ENCODE measurements at regions not wholly inside any gene's neighbourhood (a gene's known extent, or its start where the extent isn't known, plus 50 kb on each side); places are given as distances from the start of the nearest gene placed in this dataset.

GRCh38 chr12:107574691-107575090 is 110.9 kb upstream of the PWP1 start:
- intact Hi-C loops (cut with micrococcal nuclease): no loop called here
- CTCF ChIA-PET: no interaction called here
- no peak overlapping the region for H2AFZ ChIP-seq (ENCODE audit: low read depth, low read length)
- DNase-seq (ENCODE audit: low read depth, low spot score): no peak
- no peaks in the 10 kb centered on the region for H3K36me3 ChIP-seq (ENCODE audit: control insufficient read depth in 2 of 2, extremely low read depth in 1 of 2, insufficient read depth in 2 of 2, low read length in 2 of 2)
- BruUV-seq (replicated peaks): no TSS peak
- H3K4me1 ChIP-seq (ENCODE audit: control insufficient read depth, extremely low read depth, insufficient read depth, low read length): no peaks in the 10 kb centered on the region
- H3K4me3 ChIP-seq (replicated peaks in 1 of 3; ENCODE audit: insufficient read depth in 1 of 3, low read depth in 1 of 3, low read length in 3 of 3): no peak overlapping the region
- POLR2A ChIA-PET: no interaction called here
- H3K4me2 ChIP-seq (ENCODE audit: insufficient read depth, low read length): no peak overlapping the region
- H3K9ac ChIP-seq (replicated peaks; ENCODE audit: extremely low read depth, insufficient read depth, low read length): no peak overlapping the region
- FAIRE-seq: no peak
- no peaks in the 10 kb centered on the region for H3K27me3 ChIP-seq (ENCODE audit: control insufficient read depth in 2 of 2, insufficient read depth in 2 of 2, low read length in 2 of 2)
- H4K20me1 ChIP-seq (replicated peaks; ENCODE audit: control insufficient read depth, extremely low read depth, insufficient read depth, low read length): no peaks in the 10 kb centered on the region
- no peaks in the 10 kb centered on the region for H3K9me3 ChIP-seq (replicated peaks; ENCODE audit: control insufficient read depth, insufficient read depth, low read length)
- no peaks in the 10 kb centered on the region for H3K9me1 ChIP-seq (replicated peaks; ENCODE audit: control insufficient read depth, extremely low read depth, insufficient read depth, low read length)
- dilution Hi-C loops (cut with MboI; ENCODE audit: extremely low pct_ligation_motif_present, low sequenced_read_pairs): no loop called here
- H3K27ac ChIP-seq (ENCODE audit: insufficient read depth, low read depth, low read length): no peak overlapping the region
- H3K79me2 ChIP-seq (ENCODE audit: control insufficient read depth, insufficient read depth, low read length): no peaks in the 10 kb centered on the region
- TF ChIP-seq JUN (IDR thresholded peaks at IDR 0.05; ENCODE audit: borderline replicate concordance, insufficient read depth, insufficient read length, low read depth): no peak
- TF ChIP-seq FOS (IDR thresholded peaks at IDR 0.05; ENCODE audit: borderline replicate concordance, insufficient read depth, low read length): no peak
- TF ChIP-seq, protein P1, sequence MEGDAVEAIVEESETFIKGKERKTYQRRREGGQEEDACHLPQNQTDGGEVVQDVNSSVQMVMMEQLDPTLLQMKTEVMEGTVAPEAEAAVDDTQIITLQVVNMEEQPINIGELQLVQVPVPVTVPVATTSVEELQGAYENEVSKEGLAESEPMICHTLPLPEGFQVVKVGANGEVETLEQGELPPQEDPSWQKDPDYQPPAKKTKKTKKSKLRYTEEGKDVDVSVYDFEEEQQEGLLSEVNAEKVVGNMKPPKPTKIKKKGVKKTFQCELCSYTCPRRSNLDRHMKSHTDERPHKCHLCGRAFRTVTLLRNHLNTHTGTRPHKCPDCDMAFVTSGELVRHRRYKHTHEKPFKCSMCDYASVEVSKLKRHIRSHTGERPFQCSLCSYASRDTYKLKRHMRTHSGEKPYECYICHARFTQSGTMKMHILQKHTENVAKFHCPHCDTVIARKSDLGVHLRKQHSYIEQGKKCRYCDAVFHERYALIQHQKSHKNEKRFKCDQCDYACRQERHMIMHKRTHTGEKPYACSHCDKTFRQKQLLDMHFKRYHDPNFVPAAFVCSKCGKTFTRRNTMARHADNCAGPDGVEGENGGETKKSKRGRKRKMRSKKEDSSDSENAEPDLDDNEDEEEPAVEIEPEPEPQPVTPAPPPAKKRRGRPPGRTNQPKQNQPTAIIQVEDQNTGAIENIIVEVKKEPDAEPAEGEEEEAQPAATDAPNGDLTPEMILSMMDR (IDR thresholded peaks at IDR 0.05; ENCODE audit: extremely low read depth in 1 of 2, insufficient read depth in 1 of 2, low read depth in 1 of 2, low read length in 2 of 2): no peak
- TF ChIP-seq MYC (IDR thresholded peaks at IDR 0.05; ENCODE audit: low read depth, low read length): no peak
- TF ChIP-seq MAX (IDR thresholded peaks at IDR 0.05; ENCODE audit: insufficient read depth, insufficient read length): no peak
- no peak for TF ChIP-seq POLR2A (IDR thresholded peaks at IDR 0.05; ENCODE audit: low read depth, low read length)
- TF ChIP-seq POLR2AphosphoS5 (IDR thresholded peaks at IDR 0.05; ENCODE audit: insufficient read depth, low read depth, low read length): no peak
- TF ChIP-seq GATA2 (IDR thresholded peaks at IDR 0.05; ENCODE audit: insufficient read depth, insufficient read length, low read depth, low read length): no peak
- no peak for TF ChIP-seq EZH2 (IDR thresholded peaks at IDR 0.05; ENCODE audit: borderline replicate concordance, low read depth, low read length, severe bottlenecking)
